ENCODE measurements at regions not wholly inside any gene's neighbourhood (a gene's known extent, or its start where the extent isn't known, plus 50 kb on each side); places are given as distances from the start of the nearest gene placed in this dataset.

DNA sequence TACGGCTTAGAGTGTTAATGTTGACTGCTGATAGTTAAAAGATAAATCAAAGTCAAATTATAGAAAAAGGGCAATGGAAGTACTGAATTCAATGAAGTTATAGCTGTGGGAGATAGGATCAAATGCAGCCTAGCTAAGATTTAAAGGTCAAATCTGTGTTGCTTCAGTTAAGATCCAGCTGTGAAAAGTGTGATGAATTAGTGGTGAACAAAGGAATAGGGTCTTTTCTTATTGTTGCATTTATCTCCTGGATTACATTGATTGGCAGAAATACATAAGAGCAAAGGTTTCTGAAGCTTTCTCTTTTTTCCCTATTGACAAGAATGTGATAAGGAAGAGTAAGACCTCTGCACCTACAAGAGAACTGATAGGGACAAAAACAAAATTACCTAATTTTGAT, 1234.6 kb upstream of the ADGRL2 start:
- Histone ChIP-seq H2BK120ac (replicated peaks; ENCODE audit: low read depth, low read length) (no peak overlapping the region), H2BK5ac (ENCODE audit: low read depth, low read length) (no peak overlapping the region), H2AFZ (ENCODE audit: low read length) (no peak overlapping the region), H4K5ac (ENCODE audit: insufficient read length, low read depth, low read length) (no peak overlapping the region), H3K23me2 (ENCODE audit: low read depth, low read length) (no peaks in the 10 kb centered on the region), H3K36me3 (ENCODE audit: control insufficient read depth in 2 of 4, insufficient read depth in 4 of 4, low read length in 3 of 4) (no peaks in the 10 kb centered on the region), H3K4me3 (ENCODE audit: extremely low read depth in 1 of 4, insufficient read depth in 2 of 4, low read depth in 3 of 4, low read length in 4 of 4) (no peak overlapping the region), H2AK5ac (ENCODE audit: low read depth, low read length) (no peak overlapping the region), H3K23ac (ENCODE audit: insufficient read length) (no peak overlapping the region), H3K9ac (replicated peaks in 1 of 4; ENCODE audit: extremely low read depth in 1 of 4, low read depth in 3 of 4, low read length in 3 of 4) (no peak overlapping the region), H3K9me3 (ENCODE audit: insufficient read depth in 2 of 2, low read depth in 1 of 2, low read length in 1 of 2) (no peaks in the 10 kb centered on the region), H4K91ac (replicated peaks; ENCODE audit: insufficient read length, low read length) (no peak overlapping the region), H3K4me1 (replicated peaks in 1 of 4; ENCODE audit: control insufficient read depth in 3 of 4, insufficient read depth in 4 of 4, low read length in 3 of 4) (no peaks in the 10 kb centered on the region), H4K20me1 (replicated peaks in 1 of 2; ENCODE audit: control insufficient read depth in 1 of 2, insufficient read depth in 2 of 2, low read length in 2 of 2) (no peaks in the 10 kb centered on the region), H2BK12ac (ENCODE audit: low read depth, low read length) (no peak overlapping the region), H4K8ac (ENCODE audit: extremely low read depth, insufficient read depth, low read length) (no peak overlapping the region), H3K14ac (ENCODE audit: insufficient read length) (no peak overlapping the region), H3K79me1 (ENCODE audit: low read depth, low read length) (no peaks in the 10 kb centered on the region), H3K18ac (ENCODE audit: extremely low read depth, low read length) (no peak overlapping the region), H3K4me2 (ENCODE audit: insufficient read depth in 1 of 2, low read depth in 2 of 2, low read length in 2 of 2) (no peak overlapping the region), H3K27ac (ENCODE audit: low read depth, low read length) (no peak overlapping the region), H3K27me3 (replicated peaks in 1 of 4; ENCODE audit: control insufficient read depth in 3 of 4, extremely low read depth in 1 of 4, insufficient read depth in 3 of 4, low read length in 3 of 4) (no peaks in the 10 kb centered on the region), H2BK20ac (ENCODE audit: low read length) (no peak overlapping the region), H3K79me2 (ENCODE audit: control insufficient read depth in 1 of 2, insufficient read depth in 2 of 2, low read length in 2 of 2) (no peaks in the 10 kb centered on the region), H3K56ac (replicated peaks; ENCODE audit: insufficient read length, low read depth, low read length) (no peak overlapping the region), H3K4ac (replicated peaks; ENCODE audit: insufficient read length, low read depth, low read length) (no peak overlapping the region), H2BK15ac (ENCODE audit: low read length) (no peak overlapping the region)
- no peak for TF ChIP-seq USF2 (IDR thresholded peaks at IDR 0.05; ENCODE audit: low read length)
- FAIRE-seq (no peak), DNase-seq (ENCODE audit: low read depth in 1 of 2, low spot score in 2 of 2) (no peak)
- ChIA-PET CTCF (ENCODE audit: partially characterized antibody) (no interaction called here), POLR2A (ENCODE audit: partially characterized antibody) (interaction anchor here (0.5 kb wide), 1 partner anchor 63 kb away, joined by 4 read pairs; no protein-coding TSS in a partner anchor)
- WGBS, 2 experiments (ENCODE audit: extremely low coverage in 1 of 2, insufficient coverage in 1 of 2, insufficient read length in 1 of 2, insufficient replicate concordance in 2 of 2, low coverage in 1 of 2, low lambda C conversion rate in 2 of 2, missing lambda C conversion rate in 1 of 2), result 94% methylated on average over 1 of the region's 1 CpG; no CpG with 5 or more reads in 1 of the 2 experiments

All from H1 (cell line).